Left ventricle myocardium inferior (tissue), 1 donor: ENCODE measurements at regions not wholly inside any gene's neighbourhood (a gene's known extent, or its start where the extent isn't known, plus 50 kb on each side); places are given as distances from the start of the nearest gene placed in this dataset.

Experiments
- DNase-seq: peaks from one replicate; pipeline ENCODE4 v3.0.0-alpha.2; 2020
- H3K27ac ChIP-seq: fragments of 200-600 bp; replicated peaks from 2 replicates; pipeline ENCODE4 v1.8.0; 2021
- H3K27me3 ChIP-seq: fragments of 200-600 bp; 2 replicates; pipeline ENCODE4 v1.8.0; 2021; ENCODE audit warnings: low read depth
- H3K36me3 ChIP-seq: fragments of 200-600 bp; 2 replicates; pipeline ENCODE4 v1.8.0; 2021
- H3K4me1 ChIP-seq: fragments of 200-600 bp; 2 replicates; pipeline ENCODE4 v1.8.0; 2021
- H3K4me3 ChIP-seq: fragments of 200-600 bp; 2 replicates; pipeline ENCODE4 v1.8.0; 2021; ENCODE audit warnings: mild to moderate bottlenecking, moderate library complexity
- H3K9me3 ChIP-seq: fragments of 200-600 bp; replicated peaks from 2 replicates; pipeline ENCODE4 v1.8.0; 2021
- CTCF ChIP-seq: fragments of 200-600 bp; IDR thresholded peaks from 2 replicates; pipeline ENCODE4 v1.8.0; 2021; ENCODE audit warnings: antibody characterized with exemption, mild to moderate bottlenecking, borderline replicate concordance
- intact Hi-C: fragments of 100-400 bp; cut with micrococcal nuclease; formaldehyde crosslinking; loops from one replicate; pipeline ENCODE4 v1.11.0; 2022
- donor health status: DM: no; HTN: yes; CAD: no; lungs with severe emphysema.

DNA sequence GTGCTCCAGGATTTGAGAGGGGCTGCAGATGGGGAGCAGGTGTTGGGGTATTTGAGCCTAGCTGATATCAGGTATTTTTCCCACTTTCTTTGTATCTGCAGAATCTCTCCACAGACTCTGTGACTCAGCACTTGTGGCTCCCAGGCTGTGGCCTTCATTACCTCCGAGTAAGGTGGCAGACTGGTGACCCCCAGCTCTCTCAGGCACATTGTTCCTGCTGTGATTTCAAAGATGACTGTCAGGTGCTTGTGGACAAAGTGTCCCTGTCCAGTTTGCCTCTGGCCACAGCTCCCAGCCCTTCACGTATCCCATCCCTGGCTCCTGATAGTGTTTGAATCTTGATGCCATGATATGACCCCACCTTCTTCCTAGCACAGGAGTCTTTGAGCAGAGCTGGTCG is 396.8 kb upstream of the PODXL start:
- H3K27ac ChIP-seq = no peak overlapping the region
- H3K4me1 ChIP-seq = peaks cover 8% of the 10 kb centered on the region
- peaks cover 52% of the 10 kb centered on the region for H3K27me3 ChIP-seq
- H3K36me3 ChIP-seq = no peaks in the 10 kb centered on the region
- no peak for DNase-seq
- H3K4me3 ChIP-seq = no peak overlapping the region
- H3K9me3 ChIP-seq = peaks cover 6% of the 10 kb centered on the region
- no peak for TF ChIP-seq CTCF
- intact Hi-C loops = no loop called here

DNA sequence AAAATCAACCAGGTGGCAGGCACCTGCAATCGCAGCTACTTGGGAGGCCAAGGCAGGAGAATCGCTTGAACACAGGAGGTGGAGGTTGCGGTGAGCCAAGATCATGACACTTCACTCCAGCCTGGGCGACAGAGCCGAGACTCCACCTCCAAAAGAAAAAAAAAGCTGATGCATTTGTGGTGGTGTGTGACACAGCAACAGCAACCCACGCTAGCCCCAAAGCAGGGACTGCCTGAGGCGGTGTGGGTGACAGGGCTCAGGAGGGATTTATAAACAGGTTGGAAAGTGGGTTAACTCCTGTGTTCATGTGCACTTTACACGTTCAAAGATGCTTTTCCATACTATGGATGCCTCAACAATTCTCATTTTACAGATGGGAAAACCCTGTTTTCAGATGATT is 395.9 kb upstream of the PODXL start:
- peaks cover 56% of the 10 kb centered on the region for H3K27me3 ChIP-seq
- H3K36me3 ChIP-seq = no peaks in the 10 kb centered on the region
- intact Hi-C loops = no loop called here
- TF ChIP-seq CTCF = no peak
- no peak overlapping the region for H3K27ac ChIP-seq
- no peak overlapping the region for H3K4me3 ChIP-seq
- no peak for DNase-seq
- H3K4me1 ChIP-seq = peaks cover 9% of the 10 kb centered on the region
- peaks cover 6% of the 10 kb centered on the region for H3K9me3 ChIP-seq

GRCh38 chr7:131950758-131951157 is 394.3 kb upstream of the PODXL start:
- intact Hi-C loops = no loop called here
- Histone ChIP-seq H3K27me3 (peaks cover 59% of the 10 kb centered on the region), H3K36me3 (no peaks in the 10 kb centered on the region), H3K4me1 (peaks cover 11% of the 10 kb centered on the region), H3K27ac (no peak overlapping the region), H3K9me3 (peaks cover 6% of the 10 kb centered on the region), H3K4me3 (no peak overlapping the region)
- DNase-seq = no peak
- no peak for TF ChIP-seq CTCF

DNA sequence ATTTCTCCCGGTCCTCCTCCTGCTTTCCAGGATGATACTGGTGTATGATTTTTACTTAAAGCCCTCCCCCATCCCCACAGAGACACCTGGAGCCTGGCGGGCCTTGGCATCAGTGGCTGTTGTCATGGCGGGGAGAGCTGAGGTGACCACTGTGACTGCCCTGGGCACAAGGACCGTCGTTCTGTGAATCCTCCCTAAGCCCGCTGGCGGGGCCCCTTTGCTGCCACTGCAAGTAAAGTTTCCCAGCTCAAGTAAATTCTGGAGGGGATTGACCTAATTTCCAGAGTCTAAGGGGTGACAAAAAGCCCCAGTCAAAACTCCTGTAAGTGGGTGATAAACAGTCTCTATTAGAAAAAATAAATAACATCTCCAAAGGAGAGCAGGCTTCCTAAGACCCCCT is 393.2 kb upstream of the PODXL start:
- Histone ChIP-seq H3K27me3 (peaks cover 61% of the 10 kb centered on the region), H3K27ac (no peak overlapping the region), H3K36me3 (no peaks in the 10 kb centered on the region), H3K4me3 (no peak overlapping the region), H3K4me1 (peaks cover 17% of the 10 kb centered on the region), H3K9me3 (peaks cover 6% of the 10 kb centered on the region)
- TF ChIP-seq CTCF = no peak
- DNase-seq = no peak
- intact Hi-C loops = loop anchor here (10.0 kb wide), 1 partner anchor 305 kb away; no protein-coding TSS in a partner anchor

DNA sequence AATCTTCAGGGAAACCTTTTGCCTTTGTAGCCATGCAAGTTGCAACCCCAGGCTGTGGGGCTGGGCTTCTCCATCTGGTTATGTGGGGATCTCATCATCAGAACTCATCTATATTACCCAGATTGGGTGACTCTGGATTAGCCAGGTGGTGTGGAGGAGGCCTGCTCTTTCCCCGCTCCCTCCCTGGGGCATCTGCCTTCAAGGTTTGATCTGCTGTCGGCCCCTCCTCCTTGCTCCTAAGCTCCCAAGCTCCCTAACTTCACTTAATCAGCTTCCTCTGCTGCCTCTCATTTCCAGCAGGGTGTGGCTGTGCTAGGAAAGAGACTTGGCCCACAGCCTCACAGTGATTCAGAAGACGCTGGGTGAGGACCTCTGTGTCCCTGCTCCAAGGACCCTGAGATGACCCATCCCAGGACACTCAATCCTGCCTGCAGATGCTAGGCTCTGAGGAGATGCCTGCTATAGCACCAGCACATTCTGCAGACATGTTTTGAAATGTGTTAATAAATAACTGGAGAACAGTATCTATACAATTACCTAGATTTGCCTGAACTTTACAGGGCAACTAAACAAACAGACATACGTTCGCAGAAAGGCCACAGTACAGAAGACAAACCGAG is 392.1 kb upstream of the PODXL start:
- Histone ChIP-seq H3K36me3 (no peaks in the 10 kb centered on the region), H3K4me1 (peaks cover 17% of the 10 kb centered on the region), H3K27ac (no peak overlapping the region), H3K9me3 (peaks cover 6% of the 10 kb centered on the region), H3K4me3 (no peak overlapping the region), H3K27me3 (peaks cover 68% of the 10 kb centered on the region)
- peak; percentile 29 for DNase-seq
- intact Hi-C loops = loop anchor here (10.0 kb wide), 1 partner anchor 306 kb away; no protein-coding TSS in a partner anchor
- TF ChIP-seq CTCF = no peak
